ENCODE measurements at regions not wholly inside any gene's neighbourhood (a gene's known extent, or its start where the extent isn't known, plus 50 kb on each side); places are given as distances from the start of the nearest gene placed in this dataset.

DNA sequence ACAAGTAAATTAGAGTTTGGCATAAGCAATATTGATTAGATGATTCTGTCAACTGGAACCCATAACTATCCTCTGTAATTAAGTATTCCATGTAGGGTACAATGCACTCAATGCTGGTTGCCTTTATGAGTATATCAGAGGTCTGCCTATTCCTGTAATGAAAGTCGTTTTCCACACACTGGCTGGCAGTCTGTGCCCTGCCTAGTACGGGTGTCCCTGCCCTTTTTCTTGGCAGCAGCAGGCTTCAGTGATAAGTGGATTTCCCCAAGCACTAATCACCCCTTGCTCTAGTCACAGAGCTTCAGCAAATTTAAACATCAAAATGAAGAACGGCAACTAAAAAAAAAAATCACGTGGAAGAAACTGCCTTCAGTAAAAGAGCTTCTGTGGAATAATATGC, 294.8 kb upstream of the STT3B start:
- no peak for TF ChIP-seq CTCF (IDR thresholded peaks at IDR 0.05)
- TF ChIP-seq POLR2AphosphoS5 (IDR thresholded peaks at IDR 0.05): no peak
- no peak for TF ChIP-seq EP300 (IDR thresholded peaks at IDR 0.05)
- no peak for TF ChIP-seq POLR2A (IDR thresholded peaks at IDR 0.05)
